ENCODE measurements at regions not wholly inside any gene's neighbourhood (a gene's known extent, or its start where the extent isn't known, plus 50 kb on each side); places are given as distances from the start of the nearest gene placed in this dataset.

- WGBS (ENCODE audit: insufficient coverage, insufficient replicate concordance, low lambda C conversion rate, missing lambda C conversion rate): 7% methylated on average over 3 of the region's 3 CpGs
- Histone ChIP-seq H3K9me3 (replicated peaks; ENCODE audit: control insufficient read depth, insufficient read depth, low read length) (no peaks in the 10 kb centered on the region), H3K4me2 (ENCODE audit: control insufficient read depth, insufficient read depth) (no peak overlapping the region), H3K36me3 (ENCODE audit: control insufficient read depth in 2 of 2, insufficient read depth in 2 of 2, low read length in 1 of 2) (no peaks in the 10 kb centered on the region), H2AFZ (ENCODE audit: control insufficient read depth, low read depth, low read length) (no peak overlapping the region), H3K9ac (ENCODE audit: control insufficient read depth, insufficient read depth, low read length) (no peak overlapping the region), H3K4me1 (ENCODE audit: control insufficient read depth, insufficient read depth, low read length) (no peaks in the 10 kb centered on the region), H3K79me2 (ENCODE audit: control insufficient read depth, insufficient read depth, low read length) (no peaks in the 10 kb centered on the region), H3K27me3 (replicated peaks in 1 of 2; ENCODE audit: control insufficient read depth in 2 of 2, insufficient read depth in 2 of 2, low read length in 1 of 2) (no peaks in the 10 kb centered on the region), H3K27ac (ENCODE audit: control insufficient read depth, insufficient read depth) (no peak overlapping the region), H4K20me1 (ENCODE audit: control insufficient read depth, insufficient read depth) (no peaks in the 10 kb centered on the region), H3K4me3 (no peak overlapping the region)
- RAD21 ChIA-PET (ENCODE audit: unreplicated experiment): no interaction called here
- CTCF ChIA-PET: no interaction called here
- in situ Hi-C loops (cut with MboI) (no loop called here), intact Hi-C loops (cut with micrococcal nuclease; ENCODE audit: unreplicated experiment) (no loop called here)
- FAIRE-seq (no peak), ATAC-seq (no peak), DNase-seq (ENCODE audit: low read depth, low spot score) (no peak)
- SMC1A ChIA-PET (ENCODE audit: uncharacterized antibody, unreplicated experiment): no interaction called here
- no TSS peak for BruUV-seq (replicated peaks)
- POLR2A ChIA-PET: no interaction called here
- no peak for TF ChIP-seq GATAD2B (conservative IDR thresholded peaks at IDR 0.05; ENCODE audit: low read depth)
- TF ChIP-seq KDM1A (IDR thresholded peaks at IDR 0.05; ENCODE audit: borderline replicate concordance): no peak
- TF ChIP-seq IKZF1 (conservative IDR thresholded peaks at IDR 0.05): no peak
- TF ChIP-seq, protein P1, sequence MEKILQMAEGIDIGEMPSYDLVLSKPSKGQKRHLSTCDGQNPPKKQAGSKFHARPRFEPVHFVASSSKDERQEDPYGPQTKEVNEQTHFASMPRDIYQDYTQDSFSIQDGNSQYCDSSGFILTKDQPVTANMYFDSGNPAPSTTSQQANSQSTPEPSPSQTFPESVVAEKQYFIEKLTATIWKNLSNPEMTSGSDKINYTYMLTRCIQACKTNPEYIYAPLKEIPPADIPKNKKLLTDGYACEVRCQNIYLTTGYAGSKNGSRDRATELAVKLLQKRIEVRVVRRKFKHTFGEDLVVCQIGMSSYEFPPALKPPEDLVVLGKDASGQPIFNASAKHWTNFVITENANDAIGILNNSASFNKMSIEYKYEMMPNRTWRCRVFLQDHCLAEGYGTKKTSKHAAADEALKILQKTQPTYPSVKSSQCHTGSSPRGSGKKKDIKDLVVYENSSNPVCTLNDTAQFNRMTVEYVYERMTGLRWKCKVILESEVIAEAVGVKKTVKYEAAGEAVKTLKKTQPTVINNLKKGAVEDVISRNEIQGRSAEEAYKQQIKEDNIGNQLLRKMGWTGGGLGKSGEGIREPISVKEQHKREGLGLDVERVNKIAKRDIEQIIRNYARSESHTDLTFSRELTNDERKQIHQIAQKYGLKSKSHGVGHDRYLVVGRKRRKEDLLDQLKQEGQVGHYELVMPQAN (conservative IDR thresholded peaks at IDR 0.05): no peak
- TF ChIP-seq HDAC6 (IDR thresholded peaks at IDR 0.05; ENCODE audit: unreplicated experiment): no peak
- TF ChIP-seq MTA2 (IDR thresholded peaks at IDR 0.05; ENCODE audit: low read depth): no peak
- no peak for TF ChIP-seq CTCF (IDR thresholded peaks at IDR 0.05 in 2 of 3, conservative IDR thresholded peaks at IDR 0.05 in 1 of 3; ENCODE audit: control insufficient read depth in 2 of 3, extremely low read depth in 1 of 3, insufficient read depth in 1 of 3, low read depth in 3 of 3, low read length in 3 of 3)
- no peak for TF ChIP-seq POU2F2 (IDR thresholded peaks at IDR 0.05; ENCODE audit: borderline replicate concordance, low read depth, low read length)
- TF ChIP-seq JUND (IDR thresholded peaks at IDR 0.05; ENCODE audit: low read depth, low read length): no peak
- TF ChIP-seq ZNF274 (IDR thresholded peaks at IDR 0.05; ENCODE audit: insufficient read depth, insufficient read length): no peak
- TF ChIP-seq RAD51 (IDR thresholded peaks at IDR 0.05): no peak
- TF ChIP-seq, protein P2, sequence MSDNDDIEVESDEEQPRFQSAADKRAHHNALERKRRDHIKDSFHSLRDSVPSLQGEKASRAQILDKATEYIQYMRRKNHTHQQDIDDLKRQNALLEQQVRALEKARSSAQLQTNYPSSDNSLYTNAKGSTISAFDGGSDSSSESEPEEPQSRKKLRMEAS (IDR thresholded peaks at IDR 0.05; ENCODE audit: low read depth, low read length): no peak
- no peak for TF ChIP-seq CBX3 (IDR thresholded peaks at IDR 0.05; ENCODE audit: borderline replicate concordance, low read depth)
- no peak for TF ChIP-seq RFX5 (IDR thresholded peaks at IDR 0.05; ENCODE audit: low read depth, low read length)
- no peak for TF ChIP-seq NFXL1 (IDR thresholded peaks at IDR 0.05; ENCODE audit: borderline replicate concordance)
- no peak for TF ChIP-seq RCOR1 (conservative IDR thresholded peaks at IDR 0.05; ENCODE audit: low read depth, low read length)
- TF ChIP-seq, protein P3, sequence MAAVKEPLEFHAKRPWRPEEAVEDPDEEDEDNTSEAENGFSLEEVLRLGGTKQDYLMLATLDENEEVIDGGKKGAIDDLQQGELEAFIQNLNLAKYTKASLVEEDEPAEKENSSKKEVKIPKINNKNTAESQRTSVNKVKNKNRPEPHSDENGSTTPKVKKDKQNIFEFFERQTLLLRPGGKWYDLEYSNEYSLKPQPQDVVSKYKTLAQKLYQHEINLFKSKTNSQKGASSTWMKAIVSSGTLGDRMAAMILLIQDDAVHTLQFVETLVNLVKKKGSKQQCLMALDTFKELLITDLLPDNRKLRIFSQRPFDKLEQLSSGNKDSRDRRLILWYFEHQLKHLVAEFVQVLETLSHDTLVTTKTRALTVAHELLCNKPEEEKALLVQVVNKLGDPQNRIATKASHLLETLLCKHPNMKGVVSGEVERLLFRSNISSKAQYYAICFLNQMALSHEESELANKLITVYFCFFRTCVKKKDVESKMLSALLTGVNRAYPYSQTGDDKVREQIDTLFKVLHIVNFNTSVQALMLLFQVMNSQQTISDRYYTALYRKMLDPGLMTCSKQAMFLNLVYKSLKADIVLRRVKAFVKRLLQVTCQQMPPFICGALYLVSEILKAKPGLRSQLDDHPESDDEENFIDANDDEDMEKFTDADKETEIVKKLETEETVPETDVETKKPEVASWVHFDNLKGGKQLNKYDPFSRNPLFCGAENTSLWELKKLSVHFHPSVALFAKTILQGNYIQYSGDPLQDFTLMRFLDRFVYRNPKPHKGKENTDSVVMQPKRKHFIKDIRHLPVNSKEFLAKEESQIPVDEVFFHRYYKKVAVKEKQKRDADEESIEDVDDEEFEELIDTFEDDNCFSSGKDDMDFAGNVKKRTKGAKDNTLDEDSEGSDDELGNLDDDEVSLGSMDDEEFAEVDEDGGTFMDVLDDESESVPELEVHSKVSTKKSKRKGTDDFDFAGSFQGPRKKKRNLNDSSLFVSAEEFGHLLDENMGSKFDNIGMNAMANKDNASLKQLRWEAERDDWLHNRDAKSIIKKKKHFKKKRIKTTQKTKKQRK (IDR thresholded peaks at IDR 0.05; ENCODE audit: low read depth, low read length): no peak
- no peak for TF ChIP-seq RAD21 (IDR thresholded peaks at IDR 0.05; ENCODE audit: insufficient read depth, low read depth, low read length)
Observed at GRCh38 chr11:111128076-111128870, 117.3 kb upstream of the POU2AF2 start.

All from GM12878 (cell line).